Neural progenitor cell (in vitro differentiated cells): ENCODE measurements at regions not wholly inside any gene's neighbourhood (a gene's known extent, or its start where the extent isn't known, plus 50 kb on each side); places are given as distances from the start of the nearest gene placed in this dataset.

Experiments
- EZH2 ChIP-seq: fragments of 200-600 bp; sonication (generic); IDR thresholded peaks from 2 replicates; pipeline ENCODE4 v1.6.1; 2017; ENCODE audit warnings: antibody characterized with exemption, mild to moderate bottlenecking, moderate library complexity
- EZH2phosphoT487 ChIP-seq: fragments of 200-600 bp; sonication (generic); IDR thresholded peaks from 2 replicates; pipeline ENCODE4 v1.6.1; 2017; ENCODE audit warnings: antibody characterized with exemption
- TF ChIP-seq, protein P1 (sequence below): fragments of 200-600 bp; sonication (generic); IDR thresholded peaks from 2 replicates; pipeline ENCODE4 v1.5.1; 2017; ENCODE audit warnings: antibody characterized with exemption, mild to moderate bottlenecking

GRCh38 chr2:234788381-234788780 is 163.4 kb upstream of the SH3BP4 start:
- TF ChIP-seq, protein P1, sequence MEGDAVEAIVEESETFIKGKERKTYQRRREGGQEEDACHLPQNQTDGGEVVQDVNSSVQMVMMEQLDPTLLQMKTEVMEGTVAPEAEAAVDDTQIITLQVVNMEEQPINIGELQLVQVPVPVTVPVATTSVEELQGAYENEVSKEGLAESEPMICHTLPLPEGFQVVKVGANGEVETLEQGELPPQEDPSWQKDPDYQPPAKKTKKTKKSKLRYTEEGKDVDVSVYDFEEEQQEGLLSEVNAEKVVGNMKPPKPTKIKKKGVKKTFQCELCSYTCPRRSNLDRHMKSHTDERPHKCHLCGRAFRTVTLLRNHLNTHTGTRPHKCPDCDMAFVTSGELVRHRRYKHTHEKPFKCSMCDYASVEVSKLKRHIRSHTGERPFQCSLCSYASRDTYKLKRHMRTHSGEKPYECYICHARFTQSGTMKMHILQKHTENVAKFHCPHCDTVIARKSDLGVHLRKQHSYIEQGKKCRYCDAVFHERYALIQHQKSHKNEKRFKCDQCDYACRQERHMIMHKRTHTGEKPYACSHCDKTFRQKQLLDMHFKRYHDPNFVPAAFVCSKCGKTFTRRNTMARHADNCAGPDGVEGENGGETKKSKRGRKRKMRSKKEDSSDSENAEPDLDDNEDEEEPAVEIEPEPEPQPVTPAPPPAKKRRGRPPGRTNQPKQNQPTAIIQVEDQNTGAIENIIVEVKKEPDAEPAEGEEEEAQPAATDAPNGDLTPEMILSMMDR = no peak
- TF ChIP-seq EZH2 (no peak), EZH2phosphoT487 (no peak)
